ENCODE measurements at regions not wholly inside any gene's neighbourhood (a gene's known extent, or its start where the extent isn't known, plus 50 kb on each side); places are given as distances from the start of the nearest gene placed in this dataset.

DNA sequence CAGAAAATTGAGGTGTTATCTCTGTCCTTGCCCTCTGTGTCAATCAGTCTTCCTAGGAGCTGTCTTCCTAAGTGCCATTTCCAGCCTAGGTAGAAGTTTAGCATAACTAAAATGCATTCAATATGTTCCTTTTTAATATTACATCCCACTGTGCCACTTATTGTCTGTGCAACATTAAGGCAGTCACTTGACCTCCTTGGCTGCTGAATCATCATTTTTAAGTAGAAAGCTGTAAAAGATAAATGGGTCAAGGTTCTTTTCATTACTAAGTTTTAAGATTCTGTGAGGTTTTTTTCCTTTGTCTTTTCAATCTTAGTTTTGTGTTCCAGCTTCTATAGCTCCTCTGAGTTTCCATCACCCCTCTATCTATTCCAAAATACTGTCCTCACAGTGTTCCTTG is 371.9 kb upstream of the SOX9 start:
- TF ChIP-seq POLR2A (IDR thresholded peaks at IDR 0.05; ENCODE audit: low read depth, low read length) (no peak), TAF1 (IDR thresholded peaks at IDR 0.05; ENCODE audit: borderline replicate concordance, low read depth, low read length) (no peak)
